Psoas muscle (tissue), 7 donors: ENCODE measurements at regions not wholly inside any gene's neighbourhood (a gene's known extent, or its start where the extent isn't known, plus 50 kb on each side); places are given as distances from the start of the nearest gene placed in this dataset.

ENCODE experiments used
- ATAC-seq, 4 donors: fragments of 200-7000 bp; cut with Tn5 transposase; one replicate each; pipeline ENCODE4 v1.9.1; 2020; ENCODE audit warnings: moderate library complexity in 3 of 4, mild to moderate bottlenecking in 2 of 4
- DNase-seq, 2 donors: peaks; one replicate each; pipeline ENCODE4 v3.0.0-alpha.2; 2020
- H3K27ac ChIP-seq: fragments of 200-600 bp; one replicate; pipeline ENCODE4 v1.8.0; 2022
- H3K27me3 ChIP-seq, 3 donors: fragments of 200-600 bp in 1 of 3; one replicate each; pipeline versions ENCODE4 v1.6.1 to v1.8.0; 2013 to 2022; ENCODE audit warnings: low read length in 2 of 3, mild to moderate bottlenecking in 2 of 3, moderate library complexity in 1 of 3; ENCODE audit not compliant: insufficient read depth in 3 of 3
- H3K36me3 ChIP-seq, 2 donors: fragments of 200-600 bp in 1 of 2; one replicate each; pipeline versions ENCODE4 v1.6.1 to v1.8.0; 2013 to 2022; ENCODE audit warnings: low read depth in 1 of 2, mild to moderate bottlenecking in 1 of 2, moderate library complexity in 1 of 2; ENCODE audit not compliant: insufficient read depth in 1 of 2
- H3K4me1 ChIP-seq: fragments of 200-600 bp; one replicate; pipeline ENCODE4 v1.8.0; 2022
- H3K4me3 ChIP-seq: fragments of 200-600 bp; one replicate; pipeline ENCODE4 v1.8.0; 2022; ENCODE audit warnings: mild to moderate bottlenecking
- H3K9me3 ChIP-seq: fragments of 200-600 bp; one replicate; pipeline ENCODE4 v1.8.0; 2022
- CTCF ChIP-seq: fragments of 200-600 bp; IDR thresholded peaks from one replicate; pipeline ENCODE4 v1.8.0; 2022; ENCODE audit warnings: antibody characterized with exemption
- WGBS, 3 donors: extraction: QIAGEN DNeasy Blood & Tissue Kit; methylation state at CpG; one replicate each; pipeline versions ENCODE4 v1.1.6 to v1.1.7; 2013; 5-methylcytosine and 5-hydroxymethylcytosine counted together
- intact Hi-C, 2 donors: fragments of 100-400 bp; cut with DNase I; formaldehyde crosslinking; loops; one replicate each; pipeline versions ENCODE4 v1.11.0 to v1.14.2; 2022
- donor health status: healthy with polysubstance abuse.
- donor health status: DM: no; HTN: no; CAD: no; lungs with moderate emphysema.
- donor health status: Bipolar disorder and iron deficiency.
- donor health status: healthy.
- donor health status: DM: yes; HTN: yes; CAD: no.
- donor health status: DM: no; HTN: no; CAD: no.
- donor health status: DM: yes; HTN: yes; CAD: no.

DNA sequence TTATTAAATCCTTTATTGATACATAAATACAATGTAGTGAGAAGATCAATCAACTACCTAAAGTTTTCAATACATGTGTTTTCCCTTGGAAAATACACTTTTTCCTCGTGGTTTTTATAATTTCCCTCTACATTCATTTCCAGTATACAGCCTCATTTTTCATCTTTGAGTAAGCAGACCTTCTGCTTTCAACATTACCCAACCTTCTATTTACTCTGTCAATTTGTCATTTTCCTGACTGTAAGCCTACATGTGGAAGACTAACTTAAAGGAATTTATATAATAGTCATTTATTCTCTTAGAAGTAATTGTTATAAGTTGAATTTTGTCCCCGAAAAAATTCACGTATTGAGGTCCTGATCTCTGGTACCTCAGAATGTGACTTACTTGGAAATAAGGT lies 594.0 kb downstream of the NUP35 start:
- ATAC-seq, result no peak
- Histone ChIP-seq H3K9me3 (no peaks in the 10 kb centered on the region), H3K27me3 (no peaks in the 10 kb centered on the region), H3K27ac (no peak overlapping the region), H3K36me3 (no peaks in the 10 kb centered on the region), H3K4me1 (no peaks in the 10 kb centered on the region), H3K4me3 (no peak overlapping the region)
- TF ChIP-seq CTCF, result no peak
- intact Hi-C loops, result no loop called here
- 62 to 65% (median 63%) methylated on average over 3 of the region's 3 CpGs for WGBS, 3 donors
- no peak for DNase-seq

DNA sequence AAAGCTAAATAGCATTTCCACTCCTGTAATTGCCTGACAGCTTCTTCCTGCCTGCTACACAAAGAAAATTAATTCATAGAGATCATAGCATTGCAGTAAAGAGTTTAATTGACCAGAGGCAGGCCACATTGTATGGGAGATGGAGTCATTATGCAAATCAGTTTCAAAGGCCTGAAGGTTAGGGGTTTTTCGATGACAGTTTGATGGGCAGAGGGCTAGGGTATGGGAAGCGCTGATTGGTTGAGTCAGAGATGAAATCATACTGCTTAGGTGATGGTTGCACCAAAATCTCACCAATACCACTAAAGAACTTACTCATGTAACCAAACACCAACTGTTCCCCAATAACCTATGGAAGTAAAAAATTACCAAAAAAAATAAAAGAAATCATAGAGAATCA lies 599.0 kb downstream of the NUP35 start:
- ATAC-seq (no peak), DNase-seq (no peak)
- no peaks in the 10 kb centered on the region for H3K27me3 ChIP-seq
- no peaks in the 10 kb centered on the region for H3K4me1 ChIP-seq
- H3K36me3 ChIP-seq, result no peaks in the 10 kb centered on the region
- H3K4me3 ChIP-seq, result no peak overlapping the region
- 86 to 90% (median 88%) methylated on average over 2 of the region's 2 CpGs for WGBS, 3 donors
- no peaks in the 10 kb centered on the region for H3K9me3 ChIP-seq
- no peak for TF ChIP-seq CTCF
- intact Hi-C loops, result no loop called here
- H3K27ac ChIP-seq, result no peak overlapping the region

DNA sequence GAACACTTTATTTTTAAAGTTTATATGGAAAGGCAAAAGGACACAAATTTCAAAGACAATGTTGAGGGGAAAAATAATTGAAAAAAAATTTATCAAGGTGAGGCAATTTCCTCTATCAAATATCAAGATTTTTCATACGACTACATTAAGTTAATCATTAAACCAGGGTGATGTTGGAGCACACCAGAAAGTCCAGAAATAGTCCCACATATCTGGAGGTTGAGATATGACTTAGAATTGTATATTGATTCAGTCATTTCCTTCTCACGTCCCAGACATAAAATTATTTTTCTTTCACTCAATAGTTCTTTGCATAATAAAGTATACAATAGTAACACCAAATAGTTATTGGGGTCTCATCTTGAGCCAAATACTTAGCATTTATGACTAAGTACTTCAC lies 605.1 kb downstream of the NUP35 start:
- H3K4me3 ChIP-seq, result no peak overlapping the region
- DNase-seq, result no peak
- intact Hi-C loops, result no loop called here
- 55 to 78% (median 76%) methylated on average over 2 of the region's 2 CpGs for WGBS, 3 donors
- no peak for TF ChIP-seq CTCF
- no peak overlapping the region for H3K27ac ChIP-seq
- H3K27me3 ChIP-seq, result no peaks in the 10 kb centered on the region
- H3K36me3 ChIP-seq, result no peaks in the 10 kb centered on the region
- H3K9me3 ChIP-seq, result no peaks in the 10 kb centered on the region
- ATAC-seq, result no peak
- no peaks in the 10 kb centered on the region for H3K4me1 ChIP-seq

GRCh38 chr2:183740241-183740640 lies 616.0 kb downstream of the NUP35 start:
- intact Hi-C loops, result no loop called here
- Histone ChIP-seq H3K27ac (no peak overlapping the region), H3K9me3 (no peaks in the 10 kb centered on the region), H3K4me1 (no peaks in the 10 kb centered on the region), H3K36me3 (no peaks in the 10 kb centered on the region), H3K27me3 (no peaks in the 10 kb centered on the region), H3K4me3 (no peak overlapping the region)
- DNase-seq (no peak), ATAC-seq (no peak)
- TF ChIP-seq CTCF, result no peak
- WGBS, 3 donors, result 58 to 74% (median 73%) methylated on average over 2 of the region's 2 CpGs

DNA sequence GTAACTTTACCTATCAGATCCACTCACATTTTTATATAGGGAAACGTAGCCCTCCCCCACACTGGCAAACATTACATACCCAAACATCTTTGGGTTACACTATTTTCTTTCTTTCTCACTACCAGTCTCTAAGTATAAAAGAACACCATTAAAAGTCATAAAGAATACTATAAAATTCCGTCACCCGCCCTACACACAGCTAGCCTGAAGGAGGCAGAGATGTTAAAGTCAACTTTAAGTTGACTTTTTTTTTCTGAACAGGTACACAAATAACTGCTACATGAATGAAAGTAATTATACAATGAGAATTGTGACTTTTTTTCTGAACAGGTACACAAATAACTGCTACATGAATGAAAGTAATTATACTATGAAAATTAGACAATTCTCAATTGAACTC lies 628.3 kb downstream of the NUP35 start:
- Histone ChIP-seq H3K36me3 (no peaks in the 10 kb centered on the region), H3K4me1 (no peaks in the 10 kb centered on the region), H3K27ac (no peak overlapping the region), H3K4me3 (no peak overlapping the region), H3K9me3 (no peaks in the 10 kb centered on the region), H3K27me3 (no peaks in the 10 kb centered on the region)
- intact Hi-C loops, result no loop called here
- ATAC-seq (no peak), DNase-seq (no peak)
- 82 to 89% (median 82%) methylated on average over 3 of the region's 3 CpGs for WGBS, 3 donors
- TF ChIP-seq CTCF, result no peak
